AG04449 (cell line): ENCODE measurements at regions not wholly inside any gene's neighbourhood (a gene's known extent, or its start where the extent isn't known, plus 50 kb on each side); places are given as distances from the start of the nearest gene placed in this dataset.

Source experiments
- CTCF ChIA-PET: fragments of 350-600 bp; formaldehyde crosslinking; extraction: SDS; loops from one replicate; lab custom pipeline; 2021; ENCODE audit warnings: antibody characterized with exemption; lab: Yijun Ruan, JAX
- POLR2A ChIA-PET: fragments of 400-600, 350-600 bp; formaldehyde crosslinking; extraction: SDS; loops from one replicate; lab custom pipeline; 2020; ENCODE audit warnings: antibody characterized with exemption, inconsistent platforms; lab: Yijun Ruan, JAX
- DNase-seq: peaks from one replicate; pipeline ENCODE4 v3.0.0-alpha.2; 2010; ENCODE audit warnings: low read depth, low spot score
- H3K4me3 ChIP-seq: 2 replicates; pipeline ENCODE4 v1.5.1; 2011; ENCODE audit warnings: low read depth, mild to moderate bottlenecking, control low read depth, low read length
- CTCF ChIP-seq: IDR thresholded peaks from one replicate; pipeline ENCODE4 v1.5.1; 2011; ENCODE audit warnings: mild to moderate bottlenecking, moderate library complexity, low read length, control low read depth, inconsistent platforms; ENCODE audit not compliant: insufficient read depth; ENCODE audit errors: missing control alignments

- POLR2A ChIA-PET = no interaction called here
- no peak for DNase-seq
- no peak for TF ChIP-seq CTCF
Measured at GRCh38 chr13:108115738-108116137, 99.6 kb downstream of the LIG4 start.

DNA sequence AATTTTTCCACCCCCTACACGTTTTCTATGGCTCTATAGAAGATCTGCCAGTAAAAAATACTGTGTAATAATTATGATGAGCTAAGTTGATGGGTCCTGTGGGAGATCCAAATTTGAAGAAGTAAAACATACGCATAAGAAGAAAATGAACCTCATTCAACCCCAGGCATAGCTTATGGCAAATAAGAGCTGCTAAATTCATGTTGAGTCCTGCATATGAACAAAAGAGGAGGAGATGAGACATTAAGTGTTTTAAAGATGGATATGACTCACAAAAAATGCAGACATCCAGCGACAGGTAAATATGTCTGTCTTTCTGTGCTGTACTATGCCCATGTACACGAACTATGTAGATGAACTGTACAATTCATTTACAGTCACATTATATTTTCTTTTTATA, 101.9 kb downstream of the LIG4 start:
- ChIA-PET CTCF (no interaction called here), POLR2A (no interaction called here)
- H3K4me3 ChIP-seq = no peak overlapping the region
- DNase-seq = no peak
- TF ChIP-seq CTCF = no peak

More at GRCh38 chr13:108115738-108116137, 99.6 kb downstream of the LIG4 start:
- H3K4me3 ChIP-seq = no peak overlapping the region
- CTCF ChIA-PET = no interaction called here

DNA sequence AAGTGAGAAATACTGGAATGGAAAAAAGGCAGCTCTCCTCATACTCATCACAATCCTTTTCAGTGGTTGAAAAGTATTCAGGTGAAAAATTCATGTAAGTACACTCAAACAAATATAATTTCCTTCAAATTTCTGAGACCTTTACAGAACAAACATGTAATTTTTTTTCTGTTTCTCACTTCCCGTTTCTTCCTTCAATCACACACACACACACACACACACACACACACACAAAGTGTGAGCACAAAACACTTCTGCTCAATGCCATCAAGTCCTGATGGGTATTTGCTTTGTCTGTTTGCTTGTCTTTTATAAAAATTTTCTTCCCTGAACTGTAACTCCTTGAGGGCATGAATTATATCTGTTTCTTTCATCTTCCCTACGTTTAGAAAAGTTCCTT, 110.6 kb downstream of the LIG4 start:
- CTCF ChIA-PET = no interaction called here
- TF ChIP-seq CTCF = no peak
- DNase-seq = no peak
- POLR2A ChIA-PET = no interaction called here
- H3K4me3 ChIP-seq = no peak overlapping the region

- no peak for DNase-seq
- TF ChIP-seq CTCF = no peak
- ChIA-PET CTCF (no interaction called here), POLR2A (no interaction called here)
- no peak overlapping the region for H3K4me3 ChIP-seq
Measured at GRCh38 chr13:108102771-108103170, 112.6 kb downstream of the LIG4 start.

GRCh38 chr13:108096301-108096915, 118.9 kb downstream of the LIG4 start:
- H3K4me3 ChIP-seq = no peak overlapping the region
- no peak for DNase-seq
- CTCF ChIA-PET = no interaction called here
- TF ChIP-seq CTCF = no peak
- POLR2A ChIA-PET = no interaction called here

GRCh38 chr13:108095036-108095435, 120.3 kb downstream of the LIG4 start:
- CTCF ChIA-PET = no interaction called here
- TF ChIP-seq CTCF = no peak
- POLR2A ChIA-PET = no interaction called here
- DNase-seq = no peak
- H3K4me3 ChIP-seq = no peak overlapping the region
